H1 (cell line): ENCODE measurements at regions not wholly inside any gene's neighbourhood (a gene's known extent, or its start where the extent isn't known, plus 50 kb on each side); places are given as distances from the start of the nearest gene placed in this dataset.

Source experiments
- CTCF ChIA-PET: fragments of 300-600 bp; sonication (Branson Sonifier 250); formaldehyde crosslinking; loops from one replicate; lab custom pipeline; 2021; ENCODE audit not compliant: partially characterized antibody; lab: Charles Lee
- POLR2A ChIA-PET: fragments of 300-600 bp; sonication (Branson Sonifier 250); formaldehyde crosslinking; loops from one replicate; lab custom pipeline; 2021; ENCODE audit warnings: inconsistent platforms; ENCODE audit not compliant: partially characterized antibody; lab: Charles Lee
- DNase-seq, 2 experiments: peaks; one replicate each; pipeline versions ENCODE4 v3.0.0 to v3.0.0-alpha.2; 2010 to 2022; ENCODE audit warnings: low spot score in 2 of 2, low read depth in 1 of 2, mixed read lengths in 1 of 2
- FAIRE-seq: peaks from 2 replicates; lab custom pipeline; 2011; peaks lifted over from hg19 to GRCh38; lab: Jason Lieb, UNC
- H2AFZ ChIP-seq: 2 replicates; pipeline ENCODE4 v1.8.1; 2012; ENCODE audit warnings: low read length, inconsistent platforms
- H2AK5ac ChIP-seq: 2 replicates; pipeline ENCODE4 v1.6.1; 2013; ENCODE audit warnings: low read depth, low read length
- H2BK120ac ChIP-seq: replicated peaks from 2 replicates; pipeline ENCODE3; 2013; ENCODE audit warnings: low read depth, low read length, inconsistent platforms
- H2BK12ac ChIP-seq: 2 replicates; pipeline ENCODE4 v1.6.1; 2013; ENCODE audit warnings: low read depth, low read length
- H2BK15ac ChIP-seq: 2 replicates; pipeline ENCODE4 v1.6.1; 2013; ENCODE audit warnings: low read length
- H2BK20ac ChIP-seq: 2 replicates; pipeline ENCODE4 v1.6.1; 2013; ENCODE audit warnings: low read length
- H2BK5ac ChIP-seq: 2 replicates; pipeline ENCODE4 v1.6.1; 2013; ENCODE audit warnings: low read depth, low read length
- H3K14ac ChIP-seq: 2 replicates; pipeline ENCODE4 v1.6.1; 2013; ENCODE audit warnings: inconsistent platforms; ENCODE audit not compliant: insufficient read length
- H3K18ac ChIP-seq: 2 replicates; pipeline ENCODE4 v1.6.1; 2013; ENCODE audit warnings: low read length; ENCODE audit errors: extremely low read depth
- H3K23ac ChIP-seq: 2 replicates; pipeline ENCODE4 v1.6.1; 2013; ENCODE audit warnings: inconsistent platforms; ENCODE audit not compliant: insufficient read length
- H3K23me2 ChIP-seq: 2 replicates; pipeline ENCODE4 v1.6.1; 2013; ENCODE audit warnings: low read depth, low read length
- H3K27ac ChIP-seq: 2 replicates; pipeline ENCODE4 v1.6.1; 2011; ENCODE audit warnings: low read depth, low read length, inconsistent platforms
- H3K27me3 ChIP-seq, 4 experiments: replicated peaks in 1 of 4; 1 replicate in 1 of 4; 2 replicates in 3 of 4; pipeline versions ENCODE4 v1.6.1 to v1.8.1; 2011 to 2013; ENCODE audit warnings: low read length in 3 of 4, mild to moderate bottlenecking in 3 of 4, inconsistent platforms in 2 of 4, mixed read lengths in 2 of 4, moderate library complexity in 1 of 4; ENCODE audit not compliant: control insufficient read depth in 3 of 4, insufficient read depth in 3 of 4; ENCODE audit errors: extremely low read depth in 1 of 4
- H3K36me3 ChIP-seq, 4 experiments: 2 replicates each; pipeline versions ENCODE4 v1.6.1 to v1.8.1; 2011 to 2013; ENCODE audit warnings: mild to moderate bottlenecking in 4 of 4, low read length in 3 of 4, moderate library complexity in 2 of 4, control low read depth in 1 of 4, inconsistent platforms in 1 of 4; ENCODE audit not compliant: insufficient read depth in 4 of 4, control insufficient read depth in 2 of 4
- H3K4ac ChIP-seq: replicated peaks from 2 replicates; pipeline ENCODE3; 2013; ENCODE audit warnings: low read length, low read depth, mixed read lengths, inconsistent platforms; ENCODE audit not compliant: insufficient read length
- H3K4me1 ChIP-seq, 4 experiments: replicated peaks in 1 of 4; 1 replicate in 1 of 4; 2 replicates in 3 of 4; pipeline versions ENCODE4 v1.6.1 to v1.8.1; 2011 to 2013; ENCODE audit warnings: low read length in 3 of 4, inconsistent platforms in 2 of 4, mixed read lengths in 1 of 4; ENCODE audit not compliant: insufficient read depth in 4 of 4, control insufficient read depth in 3 of 4
- H3K4me2 ChIP-seq, 2 experiments: 2 replicates each; pipeline versions ENCODE4 v1.6.1 to v1.8.1; 2011 to 2013; ENCODE audit warnings: low read depth in 2 of 2, low read length in 2 of 2, control low read depth in 1 of 2, inconsistent platforms in 1 of 2, mild to moderate bottlenecking in 1 of 2; ENCODE audit not compliant: insufficient read depth in 1 of 2
- H3K4me3 ChIP-seq, 4 experiments: fragments of 200-600, 300-600 bp in 1 of 4; sonication (generic), shearing (Covaris generic), sonication (Bioruptor Twin) in 1 of 4; 2 replicates each; pipeline versions ENCODE4 v1.5.1 to v1.8.1; 2011 to 2016; ENCODE audit warnings: low read length in 4 of 4, low read depth in 3 of 4, control low read depth in 2 of 4, inconsistent platforms in 2 of 4, mild to moderate bottlenecking in 2 of 4, mixed read lengths in 1 of 4, moderate library complexity in 1 of 4; ENCODE audit not compliant: insufficient read depth in 2 of 4; ENCODE audit errors: extremely low read depth in 1 of 4
- H3K56ac ChIP-seq: replicated peaks from 2 replicates; pipeline ENCODE3; 2013; ENCODE audit warnings: low read depth, mild to moderate bottlenecking, mixed read lengths, low read length, inconsistent platforms; ENCODE audit not compliant: insufficient read length
- H3K79me1 ChIP-seq: 2 replicates; pipeline ENCODE4 v1.6.1; 2013; ENCODE audit warnings: low read depth, low read length, control low read depth
- H3K79me2 ChIP-seq, 2 experiments: 2 replicates each; pipeline versions ENCODE4 v1.6.1 to v1.8.1; 2012 to 2013; ENCODE audit warnings: low read length in 2 of 2, mild to moderate bottlenecking in 2 of 2, inconsistent platforms in 1 of 2; ENCODE audit not compliant: insufficient read depth in 2 of 2, control insufficient read depth in 1 of 2
- H3K9ac ChIP-seq, 4 experiments: replicated peaks in 1 of 4; 1 replicate in 1 of 4; 2 replicates in 3 of 4; pipeline versions ENCODE4 v1.6.1 to v1.8.1; 2011 to 2013; ENCODE audit warnings: low read depth in 3 of 4, low read length in 3 of 4, control low read depth in 2 of 4, mild to moderate bottlenecking in 2 of 4, moderate library complexity in 2 of 4, inconsistent platforms in 1 of 4; ENCODE audit errors: extremely low read depth in 1 of 4
- H3K9me3 ChIP-seq, 2 experiments: 2 replicates each; pipeline versions ENCODE4 v1.6.1 to v1.8.1; 2012 to 2013; ENCODE audit warnings: mild to moderate bottlenecking in 2 of 2, moderate library complexity in 2 of 2, control low read depth in 1 of 2, inconsistent platforms in 1 of 2, low read depth in 1 of 2, low read length in 1 of 2, mixed read lengths in 1 of 2; ENCODE audit not compliant: insufficient read depth in 2 of 2
- H4K20me1 ChIP-seq, 2 experiments: replicated peaks in 1 of 2; 2 replicates each; pipeline versions ENCODE3 to v1.8.1; 2011 to 2013; ENCODE audit warnings: inconsistent platforms in 2 of 2, low read length in 2 of 2, mild to moderate bottlenecking in 1 of 2; ENCODE audit not compliant: insufficient read depth in 2 of 2, control insufficient read depth in 1 of 2
- H4K5ac ChIP-seq: 2 replicates; pipeline ENCODE4 v1.6.1; 2013; ENCODE audit warnings: low read length, low read depth, mixed read lengths, inconsistent platforms; ENCODE audit not compliant: insufficient read length
- H4K8ac ChIP-seq: 2 replicates; pipeline ENCODE4 v1.8.0; 2013; ENCODE audit warnings: mild to moderate bottlenecking, moderate library complexity, low read length, inconsistent platforms; ENCODE audit not compliant: insufficient read depth; ENCODE audit errors: extremely low read depth
- H4K91ac ChIP-seq: replicated peaks from 2 replicates; pipeline ENCODE3; 2013; ENCODE audit warnings: low read length, mixed read lengths, inconsistent platforms; ENCODE audit not compliant: insufficient read length
- CBX5 ChIP-seq: fragments of 300-800, 300-1000 bp; sonication (generic); IDR thresholded peaks from 2 replicates; pipeline ENCODE4 v1.7.1; 2016; ENCODE audit warnings: antibody characterized with exemption, low read length, low read depth
- CHD1 ChIP-seq: IDR thresholded peaks from 2 replicates; pipeline ENCODE4 v1.6.1; 2012; ENCODE audit warnings: low read depth, low read length, improper control_type of control experiment
- EZH2 ChIP-seq: fragments of 200-600 bp; sonication (generic); IDR thresholded peaks from 2 replicates; pipeline ENCODE4 v1.7.1; 2012; ENCODE audit warnings: low read depth, mild to moderate bottlenecking, moderate library complexity, low read length, inconsistent platforms; ENCODE audit not compliant: severe bottlenecking
- POLR2AphosphoS5 ChIP-seq: IDR thresholded peaks from 2 replicates; pipeline ENCODE4 v1.6.1; 2011; ENCODE audit warnings: low read depth, low read length
- SP1 ChIP-seq: IDR thresholded peaks from 2 replicates; pipeline ENCODE4 v1.6.1; 2011; ENCODE audit warnings: low read depth, low read length
- TBP ChIP-seq: IDR thresholded peaks from 2 replicates; pipeline ENCODE4 v1.6.1; 2011; ENCODE audit warnings: low read depth, low read length, improper control_type of control experiment
- ZNF274 ChIP-seq: IDR thresholded peaks from 2 replicates; pipeline ENCODE4 v1.7.0; 2012; ENCODE audit warnings: low read length, borderline replicate concordance; ENCODE audit errors: extremely low read depth
- WGBS, 2 experiments: shearing (Covaris generic) in 1 of 2; methylation state at CpG; one replicate each; pipeline versions ENCODE4 v1.1.6 to v1.1.7; 2013 to 2015; ENCODE audit warnings: low lambda C conversion rate in 2 of 2, mixed read lengths in 2 of 2, inconsistent platforms in 1 of 2, low coverage in 1 of 2, missing lambda C conversion rate in 1 of 2; ENCODE audit not compliant: insufficient replicate concordance in 2 of 2, insufficient coverage in 1 of 2, insufficient read length in 1 of 2; ENCODE audit errors: extremely low coverage in 1 of 2, missing lambda C conversion rate in 1 of 2; 5-methylcytosine and 5-hydroxymethylcytosine counted together
- TF ChIP-seq, protein P1 (sequence below): IDR thresholded peaks from 2 replicates; pipeline ENCODE4 v1.6.1; 2011; ENCODE audit warnings: low read depth, mild to moderate bottlenecking, low read length; ENCODE audit not compliant: insufficient read depth

GRCh38 chr4:45033676-45034419, 307.5 kb upstream of the GNPDA2 start:
- FAIRE-seq: no peak
- no peak overlapping the region for H3K4me2 ChIP-seq
- H2AK5ac ChIP-seq: no peak overlapping the region
- peaks cover 0 to 3% (median 0%) of the 10 kb centered on the region in 4 experiments; a peak in 1 of 7 replicates for H3K4me1 ChIP-seq
- H4K8ac ChIP-seq: no peak overlapping the region
- H4K5ac ChIP-seq: no peak overlapping the region
- DNase-seq: no peak
- CTCF ChIA-PET: no interaction called here
- no peak overlapping the region for H3K27ac ChIP-seq
- POLR2A ChIA-PET: no interaction called here
- H3K4ac ChIP-seq: no peak overlapping the region
- H3K9me3 ChIP-seq: no peaks in the 10 kb centered on the region
- WGBS, 2 experiments: 89% methylated on average over 5 of the region's 5 CpGs; no CpG with 5 or more reads in 1 of the 2 experiments
- H3K14ac ChIP-seq: no peak overlapping the region
- H3K79me2 ChIP-seq: no peaks in the 10 kb centered on the region
- no peaks in the 10 kb centered on the region for H3K27me3 ChIP-seq
- no peaks in the 10 kb centered on the region for H3K79me1 ChIP-seq
- H3K4me3 ChIP-seq: no peak overlapping the region
- H4K91ac ChIP-seq: no peak overlapping the region
- H2BK20ac ChIP-seq: no peak overlapping the region
- H3K9ac ChIP-seq: no peak overlapping the region
- no peak overlapping the region for H2BK120ac ChIP-seq
- no peaks in the 10 kb centered on the region for H4K20me1 ChIP-seq
- H3K56ac ChIP-seq: no peak overlapping the region
- no peak overlapping the region for H2BK12ac ChIP-seq
- no peak overlapping the region for H2BK15ac ChIP-seq
- no peak overlapping the region for H2BK5ac ChIP-seq
- no peaks in the 10 kb centered on the region for H3K23me2 ChIP-seq
- no peaks in the 10 kb centered on the region for H3K36me3 ChIP-seq
- H3K23ac ChIP-seq: no peak overlapping the region
- no peak overlapping the region for H2AFZ ChIP-seq
- no peak overlapping the region for H3K18ac ChIP-seq
- TF ChIP-seq ZNF274 (no peak), CBX5 (no peak), SP1 (no peak), POLR2AphosphoS5 (no peak), EZH2 (no peak), CHD1 (no peak), TBP (no peak)
- TF ChIP-seq, protein P1, sequence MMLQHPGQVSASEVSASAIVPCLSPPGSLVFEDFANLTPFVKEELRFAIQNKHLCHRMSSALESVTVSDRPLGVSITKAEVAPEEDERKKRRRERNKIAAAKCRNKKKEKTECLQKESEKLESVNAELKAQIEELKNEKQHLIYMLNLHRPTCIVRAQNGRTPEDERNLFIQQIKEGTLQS: no peak
